ENCODE measurements at regions not wholly inside any gene's neighbourhood (a gene's known extent, or its start where the extent isn't known, plus 50 kb on each side); places are given as distances from the start of the nearest gene placed in this dataset.

DNA sequence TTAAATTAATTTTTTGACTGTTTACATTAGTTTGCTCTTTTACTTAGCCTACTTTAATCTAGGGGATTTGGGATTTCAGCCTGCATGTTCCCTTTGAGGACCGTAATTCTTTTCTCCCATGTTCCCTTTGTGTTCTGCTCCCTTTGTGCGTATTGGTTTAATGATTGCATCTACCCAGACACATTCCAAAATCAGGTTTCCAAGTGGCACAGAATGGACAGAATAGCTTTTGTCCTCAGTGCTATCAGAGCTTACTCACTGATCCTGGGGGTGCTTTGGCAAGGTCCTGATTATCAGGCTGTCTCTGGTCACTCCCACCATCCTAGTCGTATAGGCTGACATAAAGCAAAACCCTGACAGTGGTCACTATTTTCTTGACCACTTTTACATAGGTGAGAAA lies 867.5 kb downstream of the TSN start:
- no peak overlapping the region for H3K4me3 ChIP-seq (ENCODE audit: low read depth, low read length)
- TF ChIP-seq POLR2A (IDR thresholded peaks at IDR 0.05; ENCODE audit: extremely low read depth, insufficient read length) (no peak), MYC (IDR thresholded peaks at IDR 0.05; ENCODE audit: low read depth, low read length) (no peak)
- TF ChIP-seq, protein P1, sequence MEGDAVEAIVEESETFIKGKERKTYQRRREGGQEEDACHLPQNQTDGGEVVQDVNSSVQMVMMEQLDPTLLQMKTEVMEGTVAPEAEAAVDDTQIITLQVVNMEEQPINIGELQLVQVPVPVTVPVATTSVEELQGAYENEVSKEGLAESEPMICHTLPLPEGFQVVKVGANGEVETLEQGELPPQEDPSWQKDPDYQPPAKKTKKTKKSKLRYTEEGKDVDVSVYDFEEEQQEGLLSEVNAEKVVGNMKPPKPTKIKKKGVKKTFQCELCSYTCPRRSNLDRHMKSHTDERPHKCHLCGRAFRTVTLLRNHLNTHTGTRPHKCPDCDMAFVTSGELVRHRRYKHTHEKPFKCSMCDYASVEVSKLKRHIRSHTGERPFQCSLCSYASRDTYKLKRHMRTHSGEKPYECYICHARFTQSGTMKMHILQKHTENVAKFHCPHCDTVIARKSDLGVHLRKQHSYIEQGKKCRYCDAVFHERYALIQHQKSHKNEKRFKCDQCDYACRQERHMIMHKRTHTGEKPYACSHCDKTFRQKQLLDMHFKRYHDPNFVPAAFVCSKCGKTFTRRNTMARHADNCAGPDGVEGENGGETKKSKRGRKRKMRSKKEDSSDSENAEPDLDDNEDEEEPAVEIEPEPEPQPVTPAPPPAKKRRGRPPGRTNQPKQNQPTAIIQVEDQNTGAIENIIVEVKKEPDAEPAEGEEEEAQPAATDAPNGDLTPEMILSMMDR (IDR thresholded peaks at IDR 0.05; ENCODE audit: low read depth, low read length), result no peak
- TF ChIP-seq, protein P2, sequence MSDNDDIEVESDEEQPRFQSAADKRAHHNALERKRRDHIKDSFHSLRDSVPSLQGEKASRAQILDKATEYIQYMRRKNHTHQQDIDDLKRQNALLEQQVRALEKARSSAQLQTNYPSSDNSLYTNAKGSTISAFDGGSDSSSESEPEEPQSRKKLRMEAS (IDR thresholded peaks at IDR 0.05; ENCODE audit: low read depth, low read length), result no peak
- DNase-seq (ENCODE audit: low read depth), result no peak

DNA sequence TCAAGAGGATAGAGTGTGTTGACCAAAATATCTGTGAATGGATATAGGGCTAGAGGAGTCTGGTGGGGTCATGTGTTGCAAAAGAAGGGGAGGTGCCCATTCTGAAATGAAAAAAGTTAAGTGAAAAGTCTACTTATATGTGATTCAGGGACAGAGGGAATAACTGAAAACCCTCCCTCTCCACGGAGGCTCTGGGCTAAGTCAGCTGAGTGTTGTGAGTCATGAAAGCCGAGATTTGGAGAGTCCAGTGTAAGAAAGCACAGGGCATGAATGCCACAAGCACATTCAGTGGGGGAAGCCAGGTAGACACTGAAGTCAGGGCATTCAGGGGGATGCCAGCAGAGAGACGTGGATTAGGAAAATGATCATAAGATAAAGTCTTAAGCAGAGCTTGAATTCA lies 871.9 kb downstream of the TSN start:
- no peak for DNase-seq (ENCODE audit: low read depth)
- no peak overlapping the region for H3K4me3 ChIP-seq (ENCODE audit: low read depth, low read length)
- TF ChIP-seq MYC (IDR thresholded peaks at IDR 0.05; ENCODE audit: low read depth, low read length) (no peak), POLR2A (IDR thresholded peaks at IDR 0.05; ENCODE audit: extremely low read depth, insufficient read length) (no peak)
- TF ChIP-seq, protein P1 (IDR thresholded peaks at IDR 0.05; ENCODE audit: low read depth, low read length), result no peak
- TF ChIP-seq, protein P2 (IDR thresholded peaks at IDR 0.05; ENCODE audit: low read depth, low read length), result no peak

DNA sequence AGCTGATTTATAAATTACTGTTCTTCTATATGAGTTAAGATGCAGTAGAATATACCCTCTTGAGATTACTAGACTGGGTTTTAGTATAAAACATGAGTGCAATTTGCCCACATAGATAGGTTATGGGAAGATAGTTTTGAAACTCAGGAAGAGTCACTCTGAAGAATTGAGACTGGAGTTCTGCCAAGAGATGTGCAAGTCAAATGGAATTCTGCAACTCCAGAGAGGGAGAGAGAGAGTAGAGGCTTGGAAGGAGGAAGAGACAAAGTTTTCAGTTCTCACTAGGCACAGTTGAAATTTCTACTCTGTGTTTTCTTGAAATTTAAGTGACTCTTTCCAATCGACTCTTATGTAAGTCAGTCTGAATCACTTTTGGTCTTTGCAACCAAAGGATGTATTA lies 878.8 kb downstream of the TSN start:
- DNase-seq (ENCODE audit: low read depth), result no peak
- no peak overlapping the region for H3K4me3 ChIP-seq (ENCODE audit: low read depth, low read length)
- no peak for TF ChIP-seq POLR2A (IDR thresholded peaks at IDR 0.05; ENCODE audit: extremely low read depth, insufficient read length)
- TF ChIP-seq, protein P1 (IDR thresholded peaks at IDR 0.05; ENCODE audit: low read depth, low read length), result no peak
- TF ChIP-seq, protein P2 (IDR thresholded peaks at IDR 0.05; ENCODE audit: low read depth, low read length), result no peak
- no peak for TF ChIP-seq MYC (IDR thresholded peaks at IDR 0.05; ENCODE audit: low read depth, low read length)

DNA sequence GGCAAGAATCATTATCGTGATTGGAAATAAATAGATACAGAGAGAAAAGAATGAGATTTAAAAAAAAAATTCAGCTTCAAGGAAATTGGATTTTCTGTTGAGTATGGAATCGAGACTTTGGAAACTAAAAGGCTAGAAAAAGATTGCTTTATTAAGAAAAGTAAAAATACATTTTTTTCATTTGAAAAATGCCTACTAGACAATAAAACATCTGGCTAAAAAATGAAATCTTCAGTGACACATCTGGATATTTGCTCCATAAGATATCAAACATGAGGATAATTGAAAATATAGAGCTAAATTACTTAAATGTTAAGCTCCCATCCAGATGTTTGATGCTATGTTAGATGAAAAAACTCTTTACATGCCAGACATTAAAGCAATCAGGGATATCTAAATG lies 879.5 kb downstream of the TSN start:
- no peak overlapping the region for H3K4me3 ChIP-seq (ENCODE audit: low read depth, low read length)
- TF ChIP-seq MYC (IDR thresholded peaks at IDR 0.05; ENCODE audit: low read depth, low read length) (no peak), POLR2A (IDR thresholded peaks at IDR 0.05; ENCODE audit: extremely low read depth, insufficient read length) (no peak)
- TF ChIP-seq, protein P2 (IDR thresholded peaks at IDR 0.05; ENCODE audit: low read depth, low read length), result no peak
- TF ChIP-seq, protein P1 (IDR thresholded peaks at IDR 0.05; ENCODE audit: low read depth, low read length), result no peak
- no peak for DNase-seq (ENCODE audit: low read depth)

DNA sequence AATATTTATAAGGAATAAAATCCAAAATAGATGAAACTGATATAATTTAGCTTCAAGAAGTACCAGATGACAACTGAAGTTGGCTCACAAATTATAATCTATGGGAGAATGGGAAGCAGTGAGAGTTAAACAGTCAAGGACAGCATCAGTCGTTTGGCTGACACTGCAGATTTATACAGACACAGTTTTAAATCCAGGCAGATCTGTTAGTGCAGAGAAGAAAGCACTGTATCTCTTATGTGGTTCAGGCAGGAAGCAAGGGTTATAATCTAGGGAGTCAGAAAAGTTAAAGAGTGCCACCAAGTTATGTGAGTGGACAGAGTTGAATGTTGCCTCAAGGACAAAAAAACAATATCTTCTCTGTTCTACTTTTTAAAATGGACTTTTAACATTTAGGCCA lies 880.2 kb downstream of the TSN start:
- H3K4me3 ChIP-seq (ENCODE audit: low read depth, low read length), result no peak overlapping the region
- DNase-seq (ENCODE audit: low read depth), result no peak
- TF ChIP-seq POLR2A (IDR thresholded peaks at IDR 0.05; ENCODE audit: extremely low read depth, insufficient read length) (no peak), MYC (IDR thresholded peaks at IDR 0.05; ENCODE audit: low read depth, low read length) (no peak)
- TF ChIP-seq, protein P1 (IDR thresholded peaks at IDR 0.05; ENCODE audit: low read depth, low read length), result no peak
- TF ChIP-seq, protein P2 (IDR thresholded peaks at IDR 0.05; ENCODE audit: low read depth, low read length), result no peak

DNA sequence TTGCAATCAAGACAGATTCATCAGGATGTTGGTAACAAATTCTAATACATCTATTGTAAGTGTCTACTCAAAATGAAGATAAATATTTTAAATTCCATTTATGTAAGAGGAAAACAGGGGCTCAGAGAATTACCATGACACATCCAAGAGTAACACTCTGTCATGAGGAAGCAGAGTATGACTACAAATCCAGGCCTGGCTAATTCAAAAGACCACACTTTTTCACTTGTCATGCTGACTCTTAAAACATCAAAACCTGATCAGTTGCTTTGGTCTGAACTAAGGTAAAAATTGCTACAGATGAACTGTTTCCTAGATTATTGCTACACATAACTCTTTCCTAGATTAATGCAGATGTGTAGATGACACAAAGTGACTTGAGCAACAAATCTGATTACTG lies 880.6 kb downstream of the TSN start:
- DNase-seq (ENCODE audit: low read depth), result no peak
- TF ChIP-seq POLR2A (IDR thresholded peaks at IDR 0.05; ENCODE audit: extremely low read depth, insufficient read length) (no peak), MYC (IDR thresholded peaks at IDR 0.05; ENCODE audit: low read depth, low read length) (no peak)
- TF ChIP-seq, protein P1 (IDR thresholded peaks at IDR 0.05; ENCODE audit: low read depth, low read length), result no peak
- TF ChIP-seq, protein P2 (IDR thresholded peaks at IDR 0.05; ENCODE audit: low read depth, low read length), result no peak
- no peak overlapping the region for H3K4me3 ChIP-seq (ENCODE audit: low read depth, low read length)
